GM12878 (cell line): ENCODE measurements at regions not wholly inside any gene's neighbourhood (a gene's known extent, or its start where the extent isn't known, plus 50 kb on each side); places are given as distances from the start of the nearest gene placed in this dataset.

Experiments
- ATAC-seq: fragments of 200-7000 bp; cut with Tn5 transposase; 3 replicates; pipeline ENCODE4 v1.9.1; 2020; ENCODE audit warnings: mild to moderate bottlenecking, moderate library complexity
- BruUV-seq: library from RNA; stranded (reverse); fragments of 400-500 nt; replicated peaks from 2 replicates; lab custom pipeline; 2021; lab: Mats Ljungman, UMichigan
- CTCF ChIA-PET: fragments of 300-600 bp; sonication (Branson Sonifier 250); formaldehyde crosslinking; extraction: SDS; loops from one replicate; lab custom pipeline; 2021; ENCODE audit warnings: inconsistent platforms; lab: Yijun Ruan, JAX
- POLR2A ChIA-PET: fragments of 350-600 bp; formaldehyde crosslinking; extraction: SDS; loops from one replicate; lab custom pipeline; 2021; ENCODE audit warnings: inconsistent platforms; lab: Charles Lee
- RAD21 ChIA-PET: fragments of 300-600 bp; sonication (Branson Sonifier 250); formaldehyde crosslinking; loops from one replicate; lab custom pipeline; 2023; ENCODE audit warnings: antibody characterized with exemption; ENCODE audit not compliant: unreplicated experiment; lab: Charles Lee
- SMC1A ChIA-PET: fragments of 300-600 bp; sonication (Branson Sonifier 250); formaldehyde crosslinking; loops from one replicate; lab custom pipeline; 2023; ENCODE audit not compliant: unreplicated experiment, uncharacterized antibody; lab: Charles Lee
- DNase-seq: peaks from one replicate; pipeline ENCODE4 v3.0.0-alpha.2; 2011; ENCODE audit warnings: low read depth, low spot score
- FAIRE-seq: peaks from 3 replicates; lab custom pipeline; 2011; peaks lifted over from hg19 to GRCh38; lab: Jason Lieb, UNC
- H2AFZ ChIP-seq: 2 replicates; pipeline ENCODE4 v1.6.0; 2011; ENCODE audit warnings: low read depth, low read length, control low read depth; ENCODE audit not compliant: control insufficient read depth
- H3K27ac ChIP-seq: 2 replicates; pipeline ENCODE4 v1.5.1; 2011; ENCODE audit warnings: control low read depth; ENCODE audit not compliant: control insufficient read depth, insufficient read depth
- H3K27me3 ChIP-seq, 2 experiments: replicated peaks in 1 of 2; 2 replicates each; pipeline versions ENCODE4 v1.6.0 to v1.6.1; 2011; ENCODE audit warnings: low read length in 1 of 2; ENCODE audit not compliant: control insufficient read depth in 2 of 2, insufficient read depth in 2 of 2
- H3K36me3 ChIP-seq, 2 experiments: 2 replicates each; pipeline ENCODE4 v1.5.1; 2011; ENCODE audit warnings: low read length in 1 of 2; ENCODE audit not compliant: control insufficient read depth in 2 of 2, insufficient read depth in 2 of 2
- H3K4me1 ChIP-seq: 2 replicates; pipeline ENCODE4 v1.6.1; 2011; ENCODE audit warnings: mild to moderate bottlenecking, low read length, moderate library complexity, mixed read lengths; ENCODE audit not compliant: control insufficient read depth, insufficient read depth
- H3K4me2 ChIP-seq: 2 replicates; pipeline ENCODE4 v1.6.0; 2011; ENCODE audit warnings: control low read depth; ENCODE audit not compliant: control insufficient read depth, insufficient read depth
- H3K4me3 ChIP-seq: fragments of 200-600 bp; sonication (generic); 2 replicates; pipeline ENCODE4 v1.5.1; 2016
- H3K79me2 ChIP-seq: 2 replicates; pipeline ENCODE4 v1.6.0; 2011; ENCODE audit warnings: low read length; ENCODE audit not compliant: control insufficient read depth, insufficient read depth
- H3K9ac ChIP-seq: 2 replicates; pipeline ENCODE4 v1.8.0; 2011; ENCODE audit warnings: low read length, control low read depth, mixed read lengths; ENCODE audit not compliant: control insufficient read depth, insufficient read depth
- H3K9me3 ChIP-seq: replicated peaks from 3 replicates; pipeline ENCODE4 v1.5.1; 2011; ENCODE audit warnings: mild to moderate bottlenecking, low read length; ENCODE audit not compliant: control insufficient read depth, insufficient read depth
- H4K20me1 ChIP-seq: 2 replicates; pipeline ENCODE4 v1.6.0; 2011; ENCODE audit not compliant: control insufficient read depth, insufficient read depth
- ATF3 ChIP-seq: IDR thresholded peaks from 2 replicates; pipeline ENCODE4 v1.6.1; 2011; ENCODE audit warnings: low read depth, mild to moderate bottlenecking, low read length, moderate library complexity, borderline replicate concordance; ENCODE audit errors: extremely low read depth
- BACH1 ChIP-seq: fragments of 450-650 bp; IDR thresholded peaks from 2 replicates; pipeline ENCODE4 v1.6.1; 2017; ENCODE audit warnings: mild to moderate bottlenecking, borderline replicate concordance
- CHD4 ChIP-seq: fragments of 200-600 bp; sonication (generic); IDR thresholded peaks from 2 replicates; pipeline ENCODE4 v1.6.1; 2016; ENCODE audit warnings: mild to moderate bottlenecking
- EED ChIP-seq: sonication (generic); IDR thresholded peaks from 2 replicates; pipeline ENCODE4 v1.6.1; 2016; ENCODE audit warnings: antibody characterized with exemption, low read depth
- ELK1 ChIP-seq: IDR thresholded peaks from 2 replicates; pipeline ENCODE4 v1.6.1; 2012; ENCODE audit warnings: low read depth, low read length, improper control_type of control experiment
- EZH2 ChIP-seq: IDR thresholded peaks from 2 replicates; pipeline ENCODE4 v1.6.1; 2012; ENCODE audit warnings: low read depth, mild to moderate bottlenecking, control low read depth, inconsistent platforms, low read length, borderline replicate concordance; ENCODE audit not compliant: control insufficient read depth
- FOS ChIP-seq: IDR thresholded peaks from 3 replicates; pipeline ENCODE4 v1.6.1; 2011; ENCODE audit warnings: borderline replicate concordance; ENCODE audit not compliant: insufficient read length; ENCODE audit errors: extremely low read depth
- HCFC1 ChIP-seq: fragments of 150-350 bp; IDR thresholded peaks from 2 replicates; pipeline ENCODE4 v1.6.1; 2014; ENCODE audit warnings: low read length
- IKZF1 ChIP-seq: fragments of 450-650 bp; conservative IDR thresholded peaks from 2 replicates; pipeline ENCODE4 v1.6.1; 2017; ENCODE audit warnings: antibody characterized with exemption, mild to moderate bottlenecking
- KDM1A ChIP-seq: fragments of 200-600 bp; sonication (generic); IDR thresholded peaks from 2 replicates; pipeline ENCODE4 v1.6.1; 2016; ENCODE audit warnings: borderline replicate concordance
- NFYA ChIP-seq: IDR thresholded peaks from 2 replicates; pipeline ENCODE4 v1.6.1; 2011; ENCODE audit warnings: low read depth, mild to moderate bottlenecking, low read length, improper control_type of control experiment, borderline replicate concordance
- SIN3A ChIP-seq: IDR thresholded peaks from 2 replicates; pipeline ENCODE4 v1.6.1; 2012; ENCODE audit warnings: low read depth, low read length, improper control_type of control experiment
- SIX5 ChIP-seq: IDR thresholded peaks from 2 replicates; pipeline ENCODE4 v1.6.1; 2011; ENCODE audit warnings: mild to moderate bottlenecking, low read depth, low read length, moderate library complexity; ENCODE audit not compliant: severe bottlenecking
- STAT1 ChIP-seq: fragments of 450-650 bp; conservative IDR thresholded peaks from 2 replicates; pipeline ENCODE4 v1.6.1; 2014; ENCODE audit warnings: antibody characterized with exemption, mild to moderate bottlenecking
- SUZ12 ChIP-seq: fragments of 200-600 bp; sonication (generic); IDR thresholded peaks from one replicate; pipeline ENCODE4 v1.6.1; 2018; ENCODE audit warnings: antibody characterized with exemption, mild to moderate bottlenecking; ENCODE audit not compliant: unreplicated experiment
- TAF1 ChIP-seq: IDR thresholded peaks from 2 replicates; pipeline ENCODE4 v1.6.1; 2011; ENCODE audit warnings: mild to moderate bottlenecking, low read depth, low read length, borderline replicate concordance
- TCF3 ChIP-seq: IDR thresholded peaks from 2 replicates; pipeline ENCODE4 v1.6.1; 2012; ENCODE audit warnings: low read depth, mild to moderate bottlenecking, low read length, borderline replicate concordance; ENCODE audit not compliant: insufficient read depth
- WRNIP1 ChIP-seq: IDR thresholded peaks from 2 replicates; pipeline ENCODE4 v1.6.1; 2011; ENCODE audit warnings: low read depth, low read length, improper control_type of control experiment, borderline replicate concordance
- WGBS: methylation state at CpG from one replicate; pipeline ENCODE4 v1.1.6; 2016; ENCODE audit warnings: low lambda C conversion rate; ENCODE audit not compliant: insufficient replicate concordance, insufficient coverage; ENCODE audit errors: missing lambda C conversion rate; 5-methylcytosine and 5-hydroxymethylcytosine counted together
- in situ Hi-C: fragments of 300-500 bp; cut with MboI; formaldehyde crosslinking; loops from 9 replicates; pipeline ENCODE4 v1.14.3; 2018; ENCODE audit warnings: mixed read lengths
- intact Hi-C: fragments of 100-400 bp; cut with micrococcal nuclease; formaldehyde crosslinking; loops from one replicate; pipeline ENCODE4 v1.14.2; 2022; ENCODE audit not compliant: unreplicated experiment
- TF ChIP-seq, protein P1 (sequence below): fragments of 450-650 bp; IDR thresholded peaks from 2 replicates; pipeline ENCODE4 v1.6.1; 2018; ENCODE audit warnings: borderline replicate concordance, mild to moderate bottlenecking; ENCODE audit not compliant: partially characterized antibody
- TF ChIP-seq, protein P2 (sequence below): fragments of 450-650 bp; IDR thresholded peaks from 2 replicates; pipeline ENCODE4 v1.6.1; 2016; ENCODE audit warnings: mild to moderate bottlenecking

- intact Hi-C loops (no loop called here), in situ Hi-C loops (no loop called here)
- ChIA-PET CTCF (no interaction called here), SMC1A (no interaction called here), POLR2A (no interaction called here), RAD21 (no interaction called here)
- WGBS: 62% methylated on average over 13 of the region's 13 CpGs
- Histone ChIP-seq H3K27ac (no peak overlapping the region), H3K9ac (no peak overlapping the region), H2AFZ (no peak overlapping the region), H3K4me3 (no peak overlapping the region), H3K4me2 (no peak overlapping the region), H3K4me1 (no peaks in the 10 kb centered on the region), H3K9me3 (no peaks in the 10 kb centered on the region; the same call in 2 of the 3 replicates), H3K36me3 (no peaks in the 10 kb centered on the region), H4K20me1 (no peaks in the 10 kb centered on the region), H3K27me3 (no peaks in the 10 kb centered on the region), H3K79me2 (no peaks in the 10 kb centered on the region)
- no TSS peak for BruUV-seq
- DNase-seq (no peak), ATAC-seq (no peak), FAIRE-seq (no peak)
- TF ChIP-seq TCF3 (no peak), CHD4 (no peak), KDM1A (no peak), FOS (no peak), IKZF1 (no peak), SIX5 (no peak), STAT1 (no peak), WRNIP1 (no peak), HCFC1 (no peak), EED (no peak), ELK1 (no peak), TAF1 (no peak), EZH2 (no peak), SUZ12 (no peak), SIN3A (no peak), BACH1 (no peak), ATF3 (no peak), NFYA (no peak)
- TF ChIP-seq, protein P1, sequence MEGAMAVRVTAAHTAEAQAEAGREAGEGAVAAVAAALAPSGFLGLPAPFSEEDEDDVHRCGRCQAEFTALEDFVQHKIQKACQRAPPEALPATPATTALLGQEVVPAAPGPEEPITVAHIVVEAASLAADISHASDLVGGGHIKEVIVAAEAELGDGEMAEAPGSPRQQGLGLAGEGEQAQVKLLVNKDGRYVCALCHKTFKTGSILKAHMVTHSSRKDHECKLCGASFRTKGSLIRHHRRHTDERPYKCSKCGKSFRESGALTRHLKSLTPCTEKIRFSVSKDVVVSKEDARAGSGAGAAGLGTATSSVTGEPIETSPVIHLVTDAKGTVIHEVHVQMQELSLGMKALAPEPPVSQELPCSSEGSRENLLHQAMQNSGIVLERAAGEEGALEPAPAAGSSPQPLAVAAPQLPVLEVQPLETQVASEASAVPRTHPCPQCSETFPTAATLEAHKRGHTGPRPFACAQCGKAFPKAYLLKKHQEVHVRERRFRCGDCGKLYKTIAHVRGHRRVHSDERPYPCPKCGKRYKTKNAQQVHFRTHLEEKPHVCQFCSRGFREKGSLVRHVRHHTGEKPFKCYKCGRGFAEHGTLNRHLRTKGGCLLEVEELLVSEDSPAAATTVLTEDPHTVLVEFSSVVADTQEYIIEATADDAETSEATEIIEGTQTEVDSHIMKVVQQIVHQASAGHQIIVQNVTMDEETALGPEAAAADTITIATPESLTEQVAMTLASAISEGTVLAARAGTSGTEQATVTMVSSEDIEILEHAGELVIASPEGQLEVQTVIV: no peak
- TF ChIP-seq, protein P2, sequence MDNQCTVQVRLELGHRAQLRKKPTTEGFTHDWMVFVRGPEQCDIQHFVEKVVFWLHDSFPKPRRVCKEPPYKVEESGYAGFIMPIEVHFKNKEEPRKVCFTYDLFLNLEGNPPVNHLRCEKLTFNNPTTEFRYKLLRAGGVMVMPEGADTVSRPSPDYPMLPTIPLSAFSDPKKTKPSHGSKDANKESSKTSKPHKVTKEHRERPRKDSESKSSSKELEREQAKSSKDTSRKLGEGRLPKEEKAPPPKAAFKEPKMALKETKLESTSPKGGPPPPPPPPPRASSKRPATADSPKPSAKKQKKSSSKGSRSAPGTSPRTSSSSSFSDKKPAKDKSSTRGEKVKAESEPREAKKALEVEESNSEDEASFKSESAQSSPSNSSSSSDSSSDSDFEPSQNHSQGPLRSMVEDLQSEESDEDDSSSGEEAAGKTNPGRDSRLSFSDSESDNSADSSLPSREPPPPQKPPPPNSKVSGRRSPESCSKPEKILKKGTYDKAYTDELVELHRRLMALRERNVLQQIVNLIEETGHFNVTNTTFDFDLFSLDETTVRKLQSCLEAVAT: no peak
These were observed 348.6 kb upstream of the ID2 start for GRCh38 chr2:8333177-8333831.
